ENCODE measurements at regions not wholly inside any gene's neighbourhood (a gene's known extent, or its start where the extent isn't known, plus 50 kb on each side); places are given as distances from the start of the nearest gene placed in this dataset.

DNA sequence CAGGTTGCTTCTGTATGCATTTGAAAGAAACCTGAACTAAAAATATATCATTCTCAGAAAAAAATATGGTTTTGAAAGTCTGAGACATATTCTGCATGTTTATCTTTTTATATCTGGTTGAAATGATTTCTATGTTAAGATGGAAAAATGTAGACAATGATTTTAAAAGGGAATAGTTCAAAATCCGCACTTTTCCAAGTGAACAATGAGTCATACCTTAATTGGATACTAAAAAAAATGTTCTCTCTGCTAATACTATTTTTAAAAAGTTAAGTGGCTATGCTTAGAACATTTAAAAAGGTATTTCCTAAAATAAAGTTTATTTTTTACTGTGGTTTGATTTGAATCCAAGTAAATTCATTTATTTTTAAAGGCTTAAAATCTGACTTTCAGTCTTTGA lies 801.4 kb downstream of the SLITRK6 start:
- H3K9me3 ChIP-seq: peaks cover 0 to 3% (median 0%) of the 10 kb centered on the region in 12 donors
- intact Hi-C loops (cut with DNase I): no loop called here
- WGBS, 4 donors: 67 to 78% (median 76%) methylated on average over 1 of the region's 1 CpG
- no peaks in the 10 kb centered on the region for H3K4me1 ChIP-seq
- no peak overlapping the region for H3K27ac ChIP-seq
- DNase-seq: no peak
- no peak overlapping the region for H3K4me3 ChIP-seq
- H3K27me3 ChIP-seq: no peaks in the 10 kb centered on the region
- no peaks in the 10 kb centered on the region for H3K36me3 ChIP-seq
- TF ChIP-seq POLR2A (IDR thresholded peaks at IDR 0.05) (no peak), CTCF (IDR thresholded peaks at IDR 0.05) (no peak)
- no peak for ATAC-seq

DNA sequence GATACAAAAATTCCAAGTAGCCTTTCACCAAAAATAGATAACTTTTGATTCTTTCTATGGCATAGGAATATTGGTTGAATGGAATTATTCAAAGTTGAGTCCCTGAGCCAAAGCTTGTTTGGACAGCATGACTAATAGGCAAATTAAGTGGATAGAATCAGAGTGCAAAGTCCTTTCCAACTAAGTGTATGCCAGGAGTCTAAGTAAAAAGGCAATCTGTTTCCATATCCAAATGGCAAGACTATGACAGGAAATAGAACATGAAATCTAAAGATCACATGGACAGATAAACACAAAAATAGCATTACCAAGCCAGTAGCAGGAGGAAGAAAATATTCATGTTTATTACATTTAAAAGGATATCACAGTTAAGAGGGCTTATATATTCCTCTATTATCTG lies 804.6 kb downstream of the SLITRK6 start:
- H3K9me3 ChIP-seq: peaks cover 0 to 3% (median 0%) of the 10 kb centered on the region in 12 donors
- ATAC-seq: no peak
- no peak for TF ChIP-seq CTCF (IDR thresholded peaks at IDR 0.05)
- TF ChIP-seq POLR2A (IDR thresholded peaks at IDR 0.05): no peak
- no peak overlapping the region for H3K4me3 ChIP-seq
- H3K4me1 ChIP-seq: no peaks in the 10 kb centered on the region
- H3K27me3 ChIP-seq: no peaks in the 10 kb centered on the region
- DNase-seq: no peak
- H3K27ac ChIP-seq: no peak overlapping the region
- intact Hi-C loops (cut with DNase I): no loop called here
- H3K36me3 ChIP-seq: no peaks in the 10 kb centered on the region

GRCh38 chr13:84985860-84986259 lies 813.4 kb downstream of the SLITRK6 start:
- ATAC-seq (no peak), DNase-seq (no peak)
- Histone ChIP-seq H3K36me3 (no peaks in the 10 kb centered on the region), H3K27ac (no peak overlapping the region), H3K4me1 (no peaks in the 10 kb centered on the region), H3K9me3 (no peaks in the 10 kb centered on the region), H3K4me3 (no peak overlapping the region), H3K27me3 (no peaks in the 10 kb centered on the region)
- intact Hi-C loops (cut with DNase I): no loop called here
- no peak for TF ChIP-seq CTCF (IDR thresholded peaks at IDR 0.05)
- no peak for TF ChIP-seq POLR2A (IDR thresholded peaks at IDR 0.05)
- WGBS, 4 donors: 74 to 84% (median 77%) methylated on average over 2 of the region's 2 CpGs

GRCh38 chr13:84983321-84983720 lies 815.9 kb downstream of the SLITRK6 start:
- H3K4me3 ChIP-seq: no peak overlapping the region
- H3K27ac ChIP-seq: no peak overlapping the region
- ATAC-seq: no peak
- H3K9me3 ChIP-seq: no peaks in the 10 kb centered on the region
- no peaks in the 10 kb centered on the region for H3K27me3 ChIP-seq
- intact Hi-C loops (cut with DNase I): no loop called here
- DNase-seq: no peak
- 71 to 92% (median 86%) methylated on average over 2 of the region's 2 CpGs for WGBS, 4 donors
- TF ChIP-seq POLR2A (IDR thresholded peaks at IDR 0.05) (no peak), CTCF (IDR thresholded peaks at IDR 0.05) (no peak)
- no peaks in the 10 kb centered on the region for H3K4me1 ChIP-seq
- H3K36me3 ChIP-seq: no peaks in the 10 kb centered on the region
